PC-3 (cell line): ENCODE measurements at regions not wholly inside any gene's neighbourhood (a gene's known extent, or its start where the extent isn't known, plus 50 kb on each side); places are given as distances from the start of the nearest gene placed in this dataset.

ENCODE experiments used
- ATAC-seq: fragments of 200-7000 bp; cut with Tn5 transposase; 2 replicates; pipeline ENCODE4 v1.9.1; 2020; ENCODE audit warnings: mild to moderate bottlenecking, moderate library complexity
- BruUV-seq: library from RNA; stranded (reverse); fragments of 400-500 nt; replicated peaks from 2 replicates; lab custom pipeline; 2021; lab: Mats Ljungman, UMichigan
- CTCF ChIA-PET: fragments of 300-600 bp; sonication (Branson Sonifier 250); formaldehyde crosslinking; loops from one replicate; lab custom pipeline; 2022; ENCODE audit warnings: antibody characterized with exemption; lab: Charles Lee
- POLR2A ChIA-PET: fragments of 300-600 bp; sonication (Branson Sonifier 250); formaldehyde crosslinking; loops from one replicate; lab custom pipeline; 2022; ENCODE audit warnings: antibody characterized with exemption; ENCODE audit not compliant: unreplicated experiment; lab: Charles Lee
- DNase-seq: peaks from one replicate; pipeline ENCODE4 v3.0.0-alpha.2; 2015
- H2AFZ ChIP-seq: fragments of 300-600 bp; sonication (generic); 2 replicates; pipeline ENCODE4 v1.6.0; 2016; ENCODE audit warnings: antibody characterized with exemption, low read length
- H3F3A ChIP-seq: fragments of 300-600 bp; sonication (generic); one replicate; pipeline ENCODE4 v1.6.0; 2017; ENCODE audit warnings: antibody characterized with exemption, low read length, control low read depth, mild to moderate bottlenecking; ENCODE audit not compliant: unreplicated experiment
- H3K27ac ChIP-seq: fragments of 300-600 bp; sonication (generic); 2 replicates; pipeline ENCODE4 v1.5.1; 2016; ENCODE audit warnings: mild to moderate bottlenecking, low read length
- H3K27me3 ChIP-seq: fragments of 300-600 bp; sonication (generic); 2 replicates; pipeline ENCODE4 v1.6.1; 2016; ENCODE audit warnings: low read length, mixed read lengths
- H3K36me3 ChIP-seq: fragments of 300-600 bp; sonication (generic); 2 replicates; pipeline ENCODE4 v1.6.1; 2016; ENCODE audit warnings: low read depth, mixed run types, low read length, mixed read lengths
- H3K4me1 ChIP-seq: fragments of 300-600 bp; sonication (generic); 2 replicates; pipeline ENCODE4 v1.5.1; 2016; ENCODE audit warnings: low read length; ENCODE audit not compliant: insufficient read depth
- H3K4me2 ChIP-seq: fragments of 300-600 bp; sonication (generic); 2 replicates; pipeline ENCODE4 v1.6.0; 2016; ENCODE audit warnings: low read length
- H3K4me3 ChIP-seq: fragments of 300-600 bp; sonication (generic); 2 replicates; pipeline ENCODE4 v1.5.1; 2016; ENCODE audit warnings: mild to moderate bottlenecking, low read length, mixed read lengths
- H3K79me2 ChIP-seq: fragments of 300-600 bp; sonication (generic); 2 replicates; pipeline ENCODE4 v1.6.1; 2017; ENCODE audit warnings: low read length, mixed read lengths
- H3K9ac ChIP-seq: fragments of 300-600 bp; sonication (generic); 2 replicates; pipeline ENCODE4 v1.6.0; 2016; ENCODE audit warnings: mild to moderate bottlenecking, low read length
- H3K9me2 ChIP-seq: fragments of 300-600 bp; sonication (generic); replicated peaks from 2 replicates; pipeline ENCODE4 v1.6.1; 2016; ENCODE audit warnings: mixed run types, low read length, mixed read lengths
- H3K9me3 ChIP-seq: fragments of 300-600 bp; sonication (generic); 2 replicates; pipeline ENCODE4 v1.6.1; 2016; ENCODE audit warnings: low read length, mixed read lengths
- H4K20me1 ChIP-seq: fragments of 300-600 bp; sonication (generic); 2 replicates; pipeline ENCODE4 v1.6.1; 2016; ENCODE audit warnings: low read length, mixed read lengths
- CTCF ChIP-seq: fragments of 300-600 bp; sonication (generic); conservative IDR thresholded peaks from 2 replicates; pipeline ENCODE4 v1.5.1; 2017; ENCODE audit warnings: antibody characterized with exemption, low read depth, mild to moderate bottlenecking, low read length
- EZH2 ChIP-seq: fragments of 300-600 bp; sonication (generic); IDR thresholded peaks from one replicate; pipeline ENCODE4 v1.6.1; 2017; ENCODE audit warnings: antibody characterized with exemption, mild to moderate bottlenecking, low read length; ENCODE audit not compliant: unreplicated experiment
- EZH2phosphoT487 ChIP-seq: fragments of 300-600 bp; sonication (generic); IDR thresholded peaks from 2 replicates; pipeline ENCODE4 v1.6.1; 2018; ENCODE audit warnings: mild to moderate bottlenecking, antibody characterized with exemption, low read length, borderline replicate concordance
- intact Hi-C: fragments of 100-400 bp; cut with micrococcal nuclease; formaldehyde crosslinking; loops from 2 replicates; pipeline ENCODE4 v1.9.0; 2023

- no peaks in the 10 kb centered on the region for H3F3A ChIP-seq
- TF ChIP-seq EZH2 (no peak), CTCF (no peak), EZH2phosphoT487 (no peak)
- no peak overlapping the region for H3K4me3 ChIP-seq
- H3K9me2 ChIP-seq, result no peaks in the 10 kb centered on the region
- ATAC-seq, result no peak
- H3K27me3 ChIP-seq, result no peaks in the 10 kb centered on the region
- BruUV-seq, result no TSS peak
- no peak overlapping the region for H3K27ac ChIP-seq
- H3K9ac ChIP-seq, result no peak overlapping the region
- intact Hi-C loops, result no loop called here
- no peaks in the 10 kb centered on the region for H3K79me2 ChIP-seq
- no peak for DNase-seq
- H3K9me3 ChIP-seq, result no peaks in the 10 kb centered on the region
- POLR2A ChIA-PET, result no interaction called here
- H2AFZ ChIP-seq, result no peak overlapping the region
- CTCF ChIA-PET, result no interaction called here
- no peaks in the 10 kb centered on the region; the same call in 1 of the 2 replicates for H3K4me1 ChIP-seq
- no peak overlapping the region for H3K4me2 ChIP-seq
- no peaks in the 10 kb centered on the region for H3K36me3 ChIP-seq
- H4K20me1 ChIP-seq, result no peaks in the 10 kb centered on the region
Measured at GRCh38 chr9:22650145-22650544, 203.5 kb downstream of the DMRTA1 start.

- Histone ChIP-seq H4K20me1 (no peaks in the 10 kb centered on the region), H3K9me2 (no peaks in the 10 kb centered on the region), H3K27ac (no peak overlapping the region), H2AFZ (no peak overlapping the region), H3F3A (no peaks in the 10 kb centered on the region), H3K9me3 (no peaks in the 10 kb centered on the region), H3K4me3 (no peak overlapping the region), H3K27me3 (no peaks in the 10 kb centered on the region), H3K36me3 (no peaks in the 10 kb centered on the region), H3K4me1 (no peaks in the 10 kb centered on the region), H3K9ac (no peak overlapping the region), H3K4me2 (no peak overlapping the region), H3K79me2 (no peaks in the 10 kb centered on the region)
- intact Hi-C loops, result no loop called here
- TF ChIP-seq EZH2phosphoT487, result no peak
- no peak for TF ChIP-seq EZH2
- TF ChIP-seq CTCF, result no peak
- DNase-seq (no peak), ATAC-seq (no peak)
- CTCF ChIA-PET, result no interaction called here
- BruUV-seq, result no TSS peak
- POLR2A ChIA-PET, result interaction anchor here (0.5 to 0.7 kb wide), 2 partner anchors 121 to 959 kb away, joined by 3 to 4 read pairs; no protein-coding TSS in a partner anchor
Measured at GRCh38 chr9:22650946-22651345, 204.3 kb downstream of the DMRTA1 start.

GRCh38 chr9:22654833-22655232, 208.2 kb downstream of the DMRTA1 start:
- no peaks in the 10 kb centered on the region for H4K20me1 ChIP-seq
- H3K9me3 ChIP-seq, result no peaks in the 10 kb centered on the region
- no peaks in the 10 kb centered on the region for H3F3A ChIP-seq
- no peak overlapping the region for H3K9ac ChIP-seq
- no TSS peak for BruUV-seq
- intact Hi-C loops, result no loop called here
- no peak overlapping the region for H3K27ac ChIP-seq
- H3K79me2 ChIP-seq, result no peaks in the 10 kb centered on the region
- no peaks in the 10 kb centered on the region for H3K27me3 ChIP-seq
- H3K36me3 ChIP-seq, result no peaks in the 10 kb centered on the region
- no peaks in the 10 kb centered on the region for H3K4me1 ChIP-seq
- ChIA-PET CTCF (no interaction called here), POLR2A (no interaction called here)
- H2AFZ ChIP-seq, result no peak overlapping the region
- no peak overlapping the region for H3K4me2 ChIP-seq
- no peaks in the 10 kb centered on the region for H3K9me2 ChIP-seq
- DNase-seq (no peak), ATAC-seq (no peak)
- H3K4me3 ChIP-seq, result no peak overlapping the region
- TF ChIP-seq EZH2phosphoT487, result no peak
- no peak for TF ChIP-seq EZH2
- no peak for TF ChIP-seq CTCF
